ENCODE measurements at regions not wholly inside any gene's neighbourhood (a gene's known extent, or its start where the extent isn't known, plus 50 kb on each side); places are given as distances from the start of the nearest gene placed in this dataset.

- in situ Hi-C loops (cut with MboI; ENCODE audit: low sequenced_read_pairs), result no loop called here
- no CpG with 5 or more reads among the region's 9 CpGs for WGBS, 2 experiments (ENCODE audit: extremely low coverage in 2 of 2, insufficient read length in 1 of 2)
- Histone ChIP-seq H3K27me3 (ENCODE audit: control insufficient read depth, insufficient read depth, low read length) (peaks cover 3% of the 10 kb centered on the region; the same call in 1 of the 2 replicates), H4K91ac (ENCODE audit: insufficient read depth, low read depth, low read length) (no peak overlapping the region), H3K4me3 (ENCODE audit: insufficient read depth, low read depth, low read length) (no peak overlapping the region), H3K4me1 (ENCODE audit: control insufficient read depth, insufficient read depth, low read length) (no peaks in the 10 kb centered on the region), H4K5ac (ENCODE audit: low read depth, low read length) (no peak overlapping the region), H3K36me3 (ENCODE audit: control insufficient read depth, insufficient read depth, low read length) (no peaks in the 10 kb centered on the region), H3K4me2 (ENCODE audit: low read depth, low read length) (no peak overlapping the region; the same call in 1 of the 2 replicates), H3K18ac (ENCODE audit: low read depth, low read length) (no peak overlapping the region; the same call in 1 of the 2 replicates), H3K23ac (ENCODE audit: low read depth, low read length) (no peak overlapping the region; the same call in 1 of the 2 replicates), H2BK120ac (ENCODE audit: low read depth, low read length) (no peak overlapping the region), H2AK5ac (ENCODE audit: low read depth, low read length) (no peak overlapping the region), H3K56ac (ENCODE audit: extremely low read depth, insufficient read depth, low read length) (no peak overlapping the region), H3K9ac (ENCODE audit: low read depth, low read length) (no peak overlapping the region), H4K8ac (ENCODE audit: low read depth in 2 of 2, low read length in 2 of 2) (no peak overlapping the region), H2BK20ac (ENCODE audit: low read depth, low read length) (no peak overlapping the region), H3K4ac (ENCODE audit: low read depth, low read length) (no peak overlapping the region), H3K9me1 (ENCODE audit: insufficient read depth, low read length) (no peaks in the 10 kb centered on the region), H2AFZ (replicated peaks; ENCODE audit: low read length, poor library complexity) (peak overlapping the region; percentile 5), H3K9me3 (ENCODE audit: control insufficient read depth, insufficient read depth, low read length) (peaks cover 10% of the 10 kb centered on the region), H2BK5ac (ENCODE audit: low read depth, low read length, poor library complexity, severe bottlenecking) (no peak overlapping the region), H3K27ac (ENCODE audit: insufficient read depth, low read length) (no peak overlapping the region), H3K14ac (replicated peaks; ENCODE audit: low read depth, low read length) (no peak overlapping the region), H4K20me1 (ENCODE audit: insufficient read depth, low read length) (no peaks in the 10 kb centered on the region), H2BK15ac (ENCODE audit: low read depth, low read length) (no peak overlapping the region), H2AK9ac (replicated peaks; ENCODE audit: low read depth, low read length, poor library complexity) (no peak overlapping the region), H3K79me1 (ENCODE audit: low read depth in 1 of 2, low read length in 2 of 2) (no peaks in the 10 kb centered on the region)
- intact Hi-C loops (cut with micrococcal nuclease), result no loop called here
- CTCF ChIA-PET, result no interaction called here
- TF ChIP-seq NFE2L2 (IDR thresholded peaks at IDR 0.05; ENCODE audit: low read depth, low read length) (no peak), RAD21 (IDR thresholded peaks at IDR 0.05; ENCODE audit: low read length) (no peak), MXI1 (IDR thresholded peaks at IDR 0.05; ENCODE audit: borderline replicate concordance, low read depth, low read length) (no peak)
- BruUV-seq (replicated peaks), result no TSS peak
- dilution Hi-C loops (cut with HindIII; ENCODE audit: low sequenced_read_pairs, unreplicated experiment), result no loop called here
- DNase-seq (peak; percentile 20), ATAC-seq (ENCODE audit: low read depth) (peak; percentile 29; the same call in 1 of the 2 replicates)
- POLR2A ChIA-PET (ENCODE audit: unreplicated experiment), result no interaction called here
These were observed 67.3 kb upstream of the BICD1 start for GRCh38 chr12:32039347-32039746.

Measured in IMR-90 (cell line).